DMS153 (cell line): ENCODE measurements at regions not wholly inside any gene's neighbourhood (a gene's known extent, or its start where the extent isn't known, plus 50 kb on each side); places are given as distances from the start of the nearest gene placed in this dataset.

ENCODE experiments used
- DNase-seq: peaks from one replicate; lab custom pipeline; 2025; lab: John Stamatoyannopoulos, UW

DNA sequence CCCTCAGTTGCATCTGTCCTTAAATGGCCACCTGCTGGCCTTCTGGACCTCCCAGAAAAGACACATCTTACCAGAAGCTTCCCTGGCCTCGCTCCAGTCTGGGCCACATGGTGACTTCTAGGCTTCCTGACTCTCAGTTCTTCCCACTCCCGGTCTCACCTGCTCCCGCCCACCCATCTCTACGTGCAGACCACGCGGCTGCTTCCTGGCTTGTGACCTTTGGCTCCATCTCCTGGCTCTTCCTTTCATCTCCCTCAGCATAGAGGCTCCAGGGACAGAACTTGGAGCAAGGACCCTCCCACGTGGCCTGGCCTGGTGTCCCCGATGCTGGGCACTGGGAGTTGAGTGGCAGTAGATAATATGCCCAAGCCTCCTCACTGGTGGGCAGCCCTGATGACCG is 124.9 kb upstream of the IRF2BP2 start:
- no peak for DNase-seq

DNA sequence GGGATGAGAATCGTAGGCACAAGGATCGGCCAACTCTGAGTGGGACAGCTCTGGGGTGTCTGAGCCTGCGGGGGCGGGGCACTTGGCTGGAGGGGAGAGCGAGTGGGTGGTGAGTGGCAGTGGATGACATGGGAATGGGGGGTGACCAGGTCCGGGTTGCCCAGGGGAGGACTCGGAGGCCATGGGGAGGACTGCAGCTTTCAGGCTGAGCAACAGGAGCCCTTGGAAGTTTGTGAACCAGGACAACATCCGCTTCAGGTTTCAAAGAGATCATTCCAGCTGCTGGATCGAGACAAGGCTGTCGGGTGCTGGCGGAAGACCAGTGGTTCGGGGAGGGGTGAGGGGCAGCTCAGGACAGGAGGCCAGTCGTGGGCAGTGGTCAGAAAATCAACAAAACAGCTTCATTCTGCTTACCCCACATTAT is 124.4 kb upstream of the IRF2BP2 start:
- DNase-seq = no peak

DNA sequence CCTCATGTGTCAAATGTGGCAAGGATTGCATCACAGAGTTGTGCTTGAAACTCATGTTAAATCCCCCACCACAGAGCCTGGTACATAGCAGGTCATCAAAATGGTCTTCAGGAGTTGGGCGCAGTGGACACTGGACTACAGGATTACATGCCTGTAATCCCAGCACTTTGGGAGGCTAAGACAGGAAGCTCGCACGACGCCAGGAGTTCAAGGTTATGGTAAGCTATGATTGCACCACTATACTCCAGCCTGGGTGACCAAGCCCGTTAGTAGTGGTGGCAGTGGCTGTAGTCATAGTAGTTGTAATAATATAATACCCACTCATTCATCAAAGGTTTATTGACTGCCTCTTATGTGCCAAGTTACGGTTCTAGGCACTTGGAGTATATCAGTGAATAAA is 123.4 kb upstream of the IRF2BP2 start:
- no peak for DNase-seq

DNA sequence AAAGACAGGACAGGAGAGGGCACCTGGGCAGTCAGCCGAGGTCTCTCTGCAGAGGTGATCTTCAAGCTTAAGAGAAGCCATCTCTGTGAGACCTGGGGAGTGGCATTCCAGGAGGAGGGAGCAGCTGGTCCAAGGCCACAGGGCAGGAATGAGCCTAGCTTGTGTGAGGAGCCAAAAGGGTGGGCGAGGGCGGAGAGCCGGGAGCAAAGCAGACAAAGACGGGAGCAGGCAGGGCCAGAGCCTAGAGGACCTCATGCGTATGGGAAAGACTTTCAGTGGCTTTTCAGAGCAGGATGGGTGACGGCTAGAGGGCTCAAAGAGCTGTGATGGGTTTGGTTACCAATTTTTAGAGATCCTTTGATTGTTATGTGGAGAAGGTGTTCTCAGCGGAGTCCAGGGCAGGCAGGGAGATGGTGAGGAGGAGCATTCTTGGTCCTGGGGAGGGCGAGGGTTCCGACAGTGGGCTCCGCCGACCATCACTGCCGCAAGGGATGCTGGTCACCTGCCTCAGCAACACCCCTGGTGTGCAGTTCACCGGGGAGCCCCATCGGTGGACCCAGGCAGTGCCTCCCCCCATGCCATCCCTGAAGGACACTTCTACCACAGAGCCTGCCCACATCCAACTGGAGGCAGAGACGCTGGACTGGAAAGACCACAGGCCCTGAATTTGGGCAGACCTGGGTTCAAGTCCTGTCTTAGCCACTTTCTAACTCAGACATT is 122.9 kb upstream of the IRF2BP2 start:
- DNase-seq = no peak

DNA sequence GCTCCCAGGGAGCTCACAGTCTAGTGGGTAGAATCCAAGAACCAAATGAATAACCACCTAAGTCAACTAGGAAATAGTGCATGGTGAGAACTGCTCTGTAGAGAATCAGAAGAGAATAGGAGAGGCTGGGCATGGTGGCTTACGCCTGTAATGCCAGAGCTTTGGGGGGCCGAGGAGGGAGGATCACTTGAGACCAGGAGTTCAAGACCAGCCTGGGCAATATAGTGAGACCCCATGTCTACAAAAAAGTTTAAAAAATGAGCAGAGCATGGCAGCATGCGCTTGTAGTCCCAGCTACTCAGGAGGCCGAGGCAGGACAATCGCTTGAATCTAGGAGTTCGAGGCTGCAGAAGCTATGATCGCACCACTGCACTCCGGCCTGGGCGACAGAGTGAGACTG is 122.3 kb upstream of the IRF2BP2 start:
- DNase-seq = no peak

DNA sequence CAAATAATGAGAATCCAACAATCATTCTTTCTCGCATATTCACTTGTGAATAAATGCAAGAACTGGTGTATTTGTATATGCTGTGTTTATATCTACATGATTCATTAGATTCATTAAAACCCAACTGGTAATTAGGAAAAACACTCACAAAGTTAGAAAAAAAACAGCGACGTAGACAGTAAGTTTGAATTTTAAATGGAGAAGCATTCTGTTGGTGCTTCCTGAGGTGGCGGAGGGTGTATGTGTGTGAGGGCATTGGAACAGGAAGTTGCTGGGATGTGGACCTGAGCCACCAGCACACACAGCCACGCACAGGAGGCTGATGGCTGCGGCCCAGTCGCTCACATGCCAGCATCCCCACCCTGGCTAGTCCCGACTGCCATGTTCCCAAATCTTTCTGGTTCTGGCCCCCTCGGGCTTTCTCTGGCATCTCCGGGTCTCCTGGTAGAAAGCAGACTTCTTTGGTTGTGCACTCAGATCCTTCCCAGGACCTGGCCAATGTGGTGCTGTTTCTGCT is 121.6 kb upstream of the IRF2BP2 start:
- DNase-seq = no peak

DNA sequence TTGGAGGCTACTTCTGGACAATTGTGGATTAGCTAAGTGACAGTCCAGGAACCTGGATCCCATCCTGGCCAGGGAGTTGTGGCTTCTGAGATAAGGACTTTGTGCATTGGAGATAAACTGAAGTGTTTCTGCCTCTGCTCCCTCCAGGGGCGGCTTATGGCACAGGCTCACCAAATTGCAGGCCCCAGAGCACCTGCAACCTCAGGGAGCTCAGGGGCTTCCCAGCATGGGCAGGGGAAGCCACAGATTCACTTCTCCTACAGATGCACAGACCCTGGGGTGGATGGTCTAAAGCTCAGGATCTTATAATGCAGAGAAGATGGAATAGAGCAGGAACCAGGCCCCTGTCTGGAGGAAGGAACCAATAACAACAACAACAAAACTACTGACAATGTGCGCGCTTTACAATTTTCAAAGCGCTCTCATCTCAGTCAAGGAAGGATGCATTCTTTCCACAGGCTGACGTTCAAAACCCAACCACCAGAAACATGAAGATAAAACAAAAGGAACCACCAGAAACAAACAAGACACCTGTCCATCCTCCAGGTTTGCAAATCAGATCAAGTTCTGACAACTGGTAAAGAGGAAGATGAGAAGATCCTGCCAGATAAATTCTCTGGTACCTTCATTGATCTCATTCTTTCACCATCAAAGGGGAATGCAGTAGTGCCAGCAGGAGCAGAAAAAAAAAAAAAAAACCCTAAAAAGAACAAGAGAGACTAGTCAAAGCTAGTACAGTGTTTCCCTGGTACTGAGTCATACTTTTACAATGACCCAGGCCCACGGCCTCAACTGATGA is 121.0 kb upstream of the IRF2BP2 start:
- no peak for DNase-seq

DNA sequence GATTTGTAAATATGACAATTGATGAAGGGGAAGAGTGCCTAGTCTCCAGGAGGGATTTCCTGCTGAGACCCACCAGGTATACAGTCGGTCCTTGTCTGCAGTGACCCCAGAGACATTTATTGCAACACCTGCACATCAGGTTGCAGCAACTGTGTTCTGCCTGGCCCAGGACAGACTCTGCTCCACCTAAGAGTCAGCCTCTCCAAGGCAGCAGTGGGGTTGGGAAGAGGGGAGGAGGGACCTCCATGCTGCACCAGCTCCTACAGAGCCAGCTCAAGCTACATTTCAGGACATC is 120.4 kb upstream of the IRF2BP2 start:
- DNase-seq = no peak

DNA sequence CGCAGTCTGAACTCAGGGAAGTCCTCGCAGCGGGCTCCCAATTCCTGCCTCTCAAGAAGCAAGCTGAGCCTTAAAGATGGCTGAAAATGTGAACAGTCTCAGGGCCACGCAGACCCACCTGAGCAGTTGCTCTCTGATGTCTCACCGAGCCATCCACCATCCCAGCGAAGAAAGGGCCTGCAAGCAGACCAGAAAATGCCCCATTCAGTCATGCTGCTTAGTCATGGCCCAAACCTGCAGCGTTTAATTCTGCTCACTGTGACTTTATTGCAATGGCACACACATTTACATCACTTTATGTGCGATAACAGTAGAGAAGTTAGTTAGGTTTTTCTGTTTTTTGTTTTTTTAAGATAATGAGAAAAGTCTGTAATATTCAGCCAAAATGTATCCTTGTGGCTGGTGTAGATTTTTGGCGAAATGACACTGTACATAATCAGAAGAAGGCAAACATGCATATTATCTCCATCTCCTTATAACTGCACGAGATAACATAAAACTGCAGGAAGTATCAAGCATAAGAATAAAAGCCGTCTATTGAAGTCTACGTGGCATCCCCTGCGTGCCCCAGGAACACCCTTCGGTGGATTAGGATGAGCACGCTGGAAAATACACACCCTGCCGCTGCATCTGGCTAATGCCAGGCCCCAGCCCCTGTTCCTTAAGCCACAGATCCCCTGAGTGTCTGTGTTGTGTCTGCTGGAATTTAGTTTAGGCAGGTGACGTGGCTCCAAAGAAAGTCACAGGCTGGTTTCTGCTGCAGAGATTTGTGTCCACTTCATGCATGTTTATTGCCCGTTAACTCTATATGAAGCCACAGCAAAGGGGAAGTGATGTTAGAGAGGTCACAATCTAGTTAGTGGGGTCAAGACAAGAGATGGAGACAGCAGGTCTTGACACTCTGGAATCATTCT is 119.8 kb upstream of the IRF2BP2 start:
- DNase-seq = no peak

DNA sequence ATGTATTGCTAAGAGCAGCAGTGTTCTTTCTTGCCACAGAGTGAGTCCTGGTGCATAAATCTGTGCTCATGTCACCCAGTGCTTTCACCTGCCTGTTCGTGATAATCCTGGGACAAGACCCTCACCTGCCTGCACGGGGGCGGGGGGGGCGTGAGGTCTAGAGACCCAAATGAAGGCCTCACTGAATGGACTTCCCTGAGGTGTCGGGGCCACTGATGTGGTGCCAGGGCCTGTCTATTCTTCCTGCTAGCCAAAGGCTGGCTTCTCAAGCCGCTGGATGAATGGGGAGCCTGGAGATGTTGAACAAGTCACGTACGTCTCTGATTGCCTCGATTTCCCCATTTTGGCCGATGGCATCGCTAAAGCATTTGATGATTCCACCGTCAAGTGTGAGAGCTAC is 118.8 kb upstream of the IRF2BP2 start:
- no peak for DNase-seq

DNA sequence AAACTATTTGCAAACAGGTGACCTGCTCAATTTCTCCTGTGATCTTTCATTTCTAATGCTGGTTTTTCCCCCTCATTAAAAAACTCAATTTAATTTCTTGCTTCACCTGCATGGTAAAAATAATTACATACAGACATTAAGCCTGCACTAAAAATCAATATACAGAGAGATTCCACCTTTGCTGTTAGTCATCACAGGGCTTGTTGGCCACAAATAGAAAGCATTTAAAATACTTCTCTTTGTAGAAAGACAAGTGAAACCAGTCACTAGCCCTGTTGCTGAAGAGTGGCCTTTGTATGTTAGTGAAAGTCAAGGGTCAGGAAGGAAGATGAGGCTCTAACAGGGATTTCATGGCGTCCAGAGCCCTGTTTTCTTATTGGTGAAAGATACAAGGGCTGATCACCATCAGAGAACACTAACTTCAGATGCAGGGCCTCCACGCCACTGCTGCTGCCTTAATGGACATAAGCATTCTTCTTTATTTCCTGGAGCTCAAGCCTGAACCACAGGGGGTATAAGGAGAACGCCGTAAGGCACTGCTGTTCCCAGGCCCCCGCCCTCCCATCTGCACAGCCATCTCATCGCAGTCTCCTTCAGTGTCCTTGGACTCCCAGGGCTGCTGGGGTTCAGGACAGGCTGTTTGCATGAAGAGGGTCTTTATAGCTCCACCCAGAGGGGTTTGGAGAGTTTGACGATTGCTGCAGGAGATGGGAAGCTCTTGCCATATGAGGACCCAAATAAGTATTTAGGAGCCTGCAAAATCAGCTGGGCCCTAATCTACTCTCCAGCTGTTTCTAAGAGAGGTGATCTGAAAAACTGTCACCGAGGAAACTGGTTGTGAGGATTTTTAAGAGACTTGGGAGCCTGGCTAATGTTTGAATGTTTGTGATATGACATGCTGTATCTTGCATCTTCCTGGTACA is 117.3 kb upstream of the IRF2BP2 start:
- no peak for DNase-seq

DNA sequence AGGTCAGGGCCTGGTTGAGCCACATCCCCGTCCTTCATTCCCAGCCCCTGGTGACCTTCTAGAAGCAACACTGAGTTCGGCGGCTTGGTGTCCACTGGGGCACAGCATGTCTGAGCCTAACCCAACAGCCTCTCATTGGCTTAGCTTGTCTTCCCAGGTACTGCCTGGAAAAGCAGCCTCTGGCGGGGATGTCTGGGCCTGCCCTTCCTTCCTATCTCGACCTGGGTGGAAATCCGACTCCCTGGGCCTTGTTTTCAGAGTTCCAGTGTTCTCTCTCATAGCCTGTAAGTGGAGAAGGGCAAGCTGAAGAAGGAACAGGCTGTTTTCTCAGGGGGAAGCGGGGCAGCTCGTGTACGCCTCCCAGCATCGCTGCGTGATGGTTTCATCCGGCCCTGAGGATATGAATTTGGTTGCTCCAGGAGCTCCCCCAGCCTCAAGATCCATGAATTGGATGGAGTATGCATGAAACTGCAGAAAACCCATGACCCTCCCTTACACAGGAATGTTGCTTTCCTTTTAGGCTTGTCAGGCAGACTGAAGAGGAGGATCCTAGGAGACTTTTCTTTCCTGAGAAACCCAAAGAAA is 116.5 kb upstream of the IRF2BP2 start:
- peak; percentile 37 for DNase-seq

DNA sequence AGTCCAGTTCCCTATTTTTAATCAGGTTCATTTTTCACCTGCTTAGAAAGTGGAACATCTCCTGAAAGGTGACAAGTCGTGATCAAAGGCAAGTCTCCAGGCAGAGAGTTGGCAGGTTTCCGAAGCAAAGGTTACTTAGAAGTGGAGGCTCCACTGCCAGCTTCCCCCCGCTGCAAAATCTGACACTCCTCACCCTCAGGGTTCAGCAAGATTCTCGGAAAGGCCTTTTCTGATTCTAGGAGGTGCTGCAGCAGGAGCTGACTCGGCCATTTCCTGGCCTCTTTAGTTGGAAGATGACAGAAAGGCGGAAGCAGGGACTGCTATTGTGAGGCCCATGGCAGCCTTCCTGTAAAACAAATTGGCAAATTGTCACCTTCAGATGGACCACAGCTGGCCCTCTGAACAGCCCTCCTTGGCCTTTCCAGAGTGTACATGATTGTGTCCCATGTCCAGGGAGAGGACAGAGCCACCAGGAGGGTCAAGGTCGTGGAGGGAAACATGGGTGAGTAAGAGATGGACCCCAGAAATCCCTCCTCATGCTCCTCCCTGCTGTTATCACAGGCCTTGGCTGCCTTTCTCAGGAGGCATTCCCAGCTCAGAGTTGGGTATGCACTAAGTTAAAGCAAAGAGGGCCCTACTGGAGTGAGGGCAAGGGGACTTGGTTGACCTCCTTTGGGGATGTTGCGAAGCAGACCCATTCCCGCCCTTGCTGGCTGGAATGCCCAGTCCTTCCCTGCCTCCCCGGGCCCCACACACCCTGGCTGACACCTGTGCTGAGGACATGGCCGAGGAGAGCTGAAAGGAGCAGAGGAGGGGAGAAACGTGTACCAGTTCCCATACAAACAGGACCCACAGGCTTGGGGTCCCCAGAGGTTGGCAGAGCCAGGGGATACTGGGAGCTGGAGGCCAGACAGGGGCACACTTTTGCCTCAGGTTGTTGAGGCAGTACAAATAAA is 115.5 kb upstream of the IRF2BP2 start:
- DNase-seq = peak; percentile 27

DNA sequence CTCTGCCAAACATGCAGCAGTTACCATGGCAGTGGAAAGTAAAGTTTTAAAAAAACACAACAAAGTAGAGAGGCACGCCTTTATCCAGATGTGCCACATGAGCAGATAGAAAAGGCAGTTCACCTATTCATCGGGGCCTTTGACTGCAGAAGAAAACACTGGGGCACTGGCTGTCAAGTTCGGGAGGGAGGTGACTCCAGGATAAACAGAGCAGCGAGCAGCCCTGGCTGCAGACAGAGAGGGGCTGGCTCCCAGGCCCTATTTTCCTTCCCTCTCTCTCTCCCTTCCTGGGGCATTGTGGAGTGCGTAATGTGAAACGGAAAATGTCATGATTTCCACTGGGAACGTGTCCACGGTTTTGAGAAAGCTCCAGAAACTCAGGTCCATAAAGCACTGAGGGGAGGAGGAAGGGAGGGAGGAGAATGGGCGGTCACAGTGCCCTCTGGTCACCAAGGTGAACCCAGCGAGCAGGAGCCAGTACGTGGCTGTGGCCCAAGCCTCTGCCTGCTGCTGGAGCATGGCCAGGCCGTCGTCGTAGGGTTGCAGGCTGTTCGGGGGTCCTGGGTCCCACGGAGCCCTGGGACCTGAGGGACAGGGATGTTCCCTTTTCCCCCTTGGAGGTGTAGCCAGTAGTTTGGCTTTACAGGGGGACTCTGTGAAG is 114.7 kb upstream of the IRF2BP2 start:
- no peak for DNase-seq

DNA sequence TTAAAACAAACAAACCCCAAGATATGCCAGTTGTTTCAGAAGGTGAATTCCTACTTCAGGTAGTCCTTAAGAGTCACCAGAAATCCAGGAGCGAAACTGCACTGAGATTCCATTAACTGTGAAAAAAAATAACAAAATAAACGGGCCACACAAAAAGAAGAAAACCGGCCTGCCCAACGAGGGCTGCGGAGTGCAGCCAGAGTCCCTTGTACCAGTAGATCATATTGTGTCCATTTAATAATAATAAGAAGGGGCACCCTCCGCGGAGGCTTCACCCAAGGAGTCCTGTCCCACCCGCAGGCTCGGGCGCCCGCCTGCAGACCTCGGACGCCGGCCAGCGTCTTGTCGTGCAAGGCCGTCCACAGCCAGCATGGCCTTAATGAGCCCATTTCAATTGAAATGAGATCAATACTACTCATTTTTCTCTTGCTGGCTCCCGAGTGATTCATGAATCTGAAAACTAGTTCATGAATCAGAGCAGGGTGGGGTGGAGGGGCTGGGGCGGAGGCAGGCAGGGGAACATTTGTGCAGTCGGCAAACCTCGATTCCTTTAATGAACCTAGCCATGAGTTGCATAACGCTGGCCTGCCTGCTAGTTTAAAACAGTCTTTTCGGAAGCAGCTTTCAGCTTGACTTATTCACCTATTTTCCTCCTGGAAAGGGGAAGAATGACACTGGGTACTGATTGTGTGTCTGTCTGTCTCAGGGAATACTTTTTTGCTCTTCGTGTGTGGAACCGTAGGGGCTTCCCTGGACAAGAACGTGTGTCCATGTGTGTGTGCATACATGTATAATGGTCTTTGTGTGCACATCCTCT is 113.1 kb upstream of the IRF2BP2 start:
- DNase-seq = peak; percentile 73

DNA sequence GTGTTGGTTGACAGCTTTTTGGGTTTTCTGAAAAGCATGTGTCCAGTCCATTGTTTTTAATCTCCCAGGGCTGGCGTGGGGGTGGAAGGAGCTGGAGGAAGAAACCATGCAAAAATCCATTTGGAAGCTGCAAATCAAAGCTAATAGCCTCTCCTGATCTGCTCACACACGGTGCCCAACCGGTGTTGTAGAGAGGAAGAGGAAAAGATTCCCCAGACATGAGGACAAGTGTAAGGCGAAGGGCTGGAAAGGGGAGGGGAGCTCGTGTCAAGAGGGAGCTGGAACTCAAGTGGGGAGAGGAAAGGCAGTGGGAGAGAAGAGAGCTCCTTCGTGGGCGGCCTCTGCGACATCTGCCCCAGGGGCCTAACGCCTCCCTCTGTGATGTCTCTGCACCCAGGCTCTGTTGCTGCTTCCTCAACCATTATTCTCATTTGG is 112.3 kb upstream of the IRF2BP2 start:
- DNase-seq = no peak

DNA sequence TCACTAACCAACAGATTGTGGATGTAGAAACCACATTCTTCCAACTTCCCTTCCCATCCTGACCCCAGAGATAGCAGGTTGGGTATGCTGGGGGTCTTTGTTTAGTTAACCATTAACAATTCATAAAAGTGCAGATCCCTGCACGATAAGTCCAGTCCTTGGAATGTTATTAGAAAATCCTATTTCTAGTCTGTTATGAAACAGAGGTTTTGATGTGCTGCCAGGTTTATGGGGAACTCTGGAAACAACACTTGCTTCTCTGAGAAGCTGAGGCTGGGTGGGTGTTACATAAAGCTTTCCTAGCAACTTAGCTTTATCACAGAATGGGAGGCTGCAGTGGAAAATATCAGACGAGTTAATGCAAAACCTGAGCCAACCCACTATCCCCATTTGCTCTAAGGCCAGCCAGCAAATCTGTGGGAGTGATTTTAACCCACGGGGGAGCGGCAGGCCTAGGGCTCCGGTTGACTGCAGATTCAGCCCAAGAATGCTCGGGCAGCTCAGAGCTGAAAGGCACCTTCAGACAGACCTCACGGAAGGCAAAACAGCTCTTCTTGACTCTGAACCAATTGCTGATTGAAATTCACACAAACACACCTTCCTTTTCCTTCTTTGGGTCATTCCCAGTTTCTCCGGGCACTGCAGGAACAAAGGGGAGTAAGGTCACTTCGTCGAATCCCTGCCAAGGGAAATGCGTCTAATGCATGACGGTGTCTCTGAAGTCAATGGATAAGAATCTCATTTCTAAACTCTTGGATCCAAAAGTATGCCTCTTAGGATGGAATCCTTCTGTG is 111.7 kb upstream of the IRF2BP2 start:
- DNase-seq = no peak
